H1 (cell line): ENCODE measurements at regions not wholly inside any gene's neighbourhood (a gene's known extent, or its start where the extent isn't known, plus 50 kb on each side); places are given as distances from the start of the nearest gene placed in this dataset.

Source experiments
- RNF2 ChIP-seq: fragments of 200-900, 300-1000 bp; sonication (generic); IDR thresholded peaks from 2 replicates; pipeline ENCODE4 v1.7.1; 2016; ENCODE audit warnings: borderline replicate concordance, low read depth, mild to moderate bottlenecking, antibody characterized with exemption, low read length; ENCODE audit not compliant: poor library complexity, severe bottlenecking; ENCODE audit errors: missing control alignments
- SIX5 ChIP-seq: IDR thresholded peaks from 2 replicates; pipeline ENCODE4 v1.6.1; 2011; ENCODE audit warnings: mild to moderate bottlenecking, low read depth, low read length

DNA sequence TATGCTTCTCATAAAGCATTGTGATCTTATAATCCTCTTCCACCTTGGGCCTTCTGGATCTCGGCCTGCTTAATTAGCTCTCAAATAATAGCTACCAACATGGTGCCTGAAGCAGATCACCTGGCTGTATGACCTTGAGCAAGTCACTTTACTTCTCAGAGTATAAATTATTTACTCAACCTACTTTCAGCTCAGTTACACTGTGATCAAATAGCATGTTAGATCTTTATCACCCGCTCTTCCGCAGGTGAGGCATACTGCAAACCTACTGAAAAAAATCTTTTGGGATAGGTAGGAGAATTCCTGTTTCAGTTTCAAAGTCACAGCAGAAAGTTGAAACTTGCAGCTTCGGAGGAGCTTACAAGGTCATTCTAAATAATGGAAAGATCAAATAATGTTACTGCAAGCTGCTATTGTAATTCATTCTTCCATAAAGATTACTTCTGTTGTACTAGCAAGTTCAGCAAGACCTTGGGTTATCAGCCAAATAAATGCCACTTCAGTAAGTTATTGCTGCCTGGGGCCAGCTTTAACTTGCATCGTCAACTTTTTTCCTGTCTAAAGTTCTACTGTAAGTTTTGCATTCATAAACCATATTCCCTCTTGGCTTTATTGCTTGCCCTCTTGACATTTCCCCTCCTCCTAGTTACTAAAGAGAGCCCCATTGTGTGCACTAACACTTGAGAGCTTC is 268.4 kb upstream of the ATP11B start (continued):
- no peak for TF ChIP-seq RNF2
- TF ChIP-seq SIX5: no peak
